ENCODE measurements at regions not wholly inside any gene's neighbourhood (a gene's known extent, or its start where the extent isn't known, plus 50 kb on each side); places are given as distances from the start of the nearest gene placed in this dataset.
"Not testable (repeated sequence)": the region's sequence is repeated elsewhere in the genome, so short reads cannot be mapped to it uniquely, and the experiment has no call there.

DNA sequence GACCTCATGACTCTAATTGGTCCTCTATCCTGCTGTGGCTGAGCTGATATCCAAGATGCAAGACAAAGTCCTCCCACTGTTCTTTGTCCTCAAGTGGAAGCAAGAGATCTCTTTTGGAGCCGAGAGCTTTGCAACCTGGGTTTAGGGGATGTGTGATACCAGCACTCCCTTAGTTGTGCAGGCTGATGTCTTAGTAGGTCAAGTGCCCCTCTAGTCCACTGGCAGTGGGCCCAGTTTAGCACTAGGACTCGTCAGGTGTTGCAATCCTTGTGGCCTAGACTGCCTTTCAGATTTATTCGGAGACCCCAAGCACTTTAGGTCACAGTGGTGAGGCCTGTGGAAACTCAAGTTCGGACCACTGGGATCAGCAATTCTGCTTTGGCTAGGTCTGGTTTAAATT lies 64.0 kb downstream of the GPRASP3 start:
- DNase-seq, result no peak

DNA sequence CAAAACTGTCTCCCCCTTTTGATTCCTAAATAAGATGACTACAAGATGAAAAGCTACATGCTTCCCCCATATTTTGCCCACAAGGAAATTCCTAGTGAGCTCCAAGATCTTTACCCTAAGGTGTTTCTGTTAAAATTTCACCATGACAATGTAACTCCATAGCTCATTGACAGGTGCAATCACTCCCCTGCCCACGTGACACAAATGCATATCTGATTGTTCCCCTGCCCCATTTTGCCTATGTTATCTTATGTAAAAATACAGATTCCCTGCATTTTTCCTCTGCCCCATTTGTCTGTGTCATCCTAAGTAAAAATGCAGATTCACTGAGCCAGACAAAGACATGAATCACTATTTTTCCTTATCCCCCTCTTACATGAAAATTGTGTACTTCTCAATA lies 66.7 kb downstream of the GPRASP3 start:
- no peak for DNase-seq

DNA sequence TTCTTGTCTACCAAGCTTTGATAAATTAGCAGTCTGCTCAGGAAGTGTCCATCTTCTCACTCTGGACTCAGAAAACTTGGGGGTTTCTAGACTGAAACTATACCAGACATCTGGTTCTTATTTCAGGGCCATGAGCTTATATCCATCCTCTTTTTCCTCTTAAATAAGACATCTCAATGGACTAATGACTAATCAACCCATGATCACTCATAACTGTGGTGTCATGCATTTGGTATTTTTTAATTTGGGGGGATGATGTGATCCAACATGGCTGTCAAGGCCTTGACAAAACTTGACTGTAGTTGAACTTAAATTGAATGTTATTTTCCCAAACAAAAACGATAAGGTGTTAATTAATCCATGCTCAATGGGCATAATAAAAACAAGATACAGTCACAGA lies 87.8 kb downstream of the GPRASP3 start:
- no peak for DNase-seq

- DNase-seq, result not testable (repeated sequence)
These were observed 97.7 kb downstream of the GPRASP3 start for GRCh38 chrX:102818269-102818668.

DNA sequence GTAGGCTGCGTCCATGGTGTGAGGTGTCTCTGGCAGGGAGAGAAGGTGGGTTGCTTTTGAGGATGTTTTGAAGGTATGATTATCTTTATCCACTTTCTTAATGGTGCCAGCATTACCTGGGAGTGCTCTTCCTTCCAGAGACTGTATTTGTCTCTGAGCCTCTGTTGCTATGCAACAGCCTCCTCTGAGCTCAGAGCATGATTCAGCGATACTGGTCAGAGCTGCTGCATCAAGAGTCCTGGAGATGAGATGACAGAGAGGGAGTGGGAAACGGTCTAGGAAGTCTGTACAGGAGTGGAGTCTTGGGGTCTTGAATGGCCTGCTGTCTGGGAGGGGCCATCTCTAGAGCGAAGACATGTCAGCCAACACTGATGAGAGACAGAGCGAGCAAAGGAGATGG lies 104.4 kb upstream of the RAB40AL start:
- DNase-seq, result no peak

- DNase-seq, result no peak
These were observed 103.9 kb upstream of the RAB40AL start for GRCh38 chrX:102833136-102833535.

- DNase-seq, result no peak
These were observed 101.4 kb upstream of the RAB40AL start for GRCh38 chrX:102835504-102836146.

DNA sequence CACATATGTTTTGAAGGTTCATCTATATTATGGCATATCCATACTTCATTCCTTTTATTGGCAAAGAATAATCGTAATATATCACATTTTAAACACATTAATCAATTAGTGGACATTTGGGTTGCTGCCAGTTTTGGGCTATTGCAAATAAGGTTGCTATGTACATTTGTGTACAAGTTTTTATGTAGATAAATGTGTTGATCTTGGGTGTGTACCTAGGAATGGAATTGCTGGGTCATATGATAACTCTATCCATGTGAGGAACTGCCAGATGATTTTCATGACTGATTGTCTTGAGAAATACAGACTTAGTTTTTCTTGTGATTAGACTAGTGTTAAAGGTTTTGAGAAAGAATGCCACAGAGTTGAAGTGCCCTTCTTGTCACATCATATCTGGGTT lies 99.2 kb upstream of the RAB40AL start:
- DNase-seq, result no peak

- no peak for DNase-seq
These were observed 96.0 kb upstream of the RAB40AL start for GRCh38 chrX:102840871-102841705.

GRCh38 chrX:102841706-102842003 lies 95.4 kb upstream of the RAB40AL start:
- no peak for DNase-seq

DNA sequence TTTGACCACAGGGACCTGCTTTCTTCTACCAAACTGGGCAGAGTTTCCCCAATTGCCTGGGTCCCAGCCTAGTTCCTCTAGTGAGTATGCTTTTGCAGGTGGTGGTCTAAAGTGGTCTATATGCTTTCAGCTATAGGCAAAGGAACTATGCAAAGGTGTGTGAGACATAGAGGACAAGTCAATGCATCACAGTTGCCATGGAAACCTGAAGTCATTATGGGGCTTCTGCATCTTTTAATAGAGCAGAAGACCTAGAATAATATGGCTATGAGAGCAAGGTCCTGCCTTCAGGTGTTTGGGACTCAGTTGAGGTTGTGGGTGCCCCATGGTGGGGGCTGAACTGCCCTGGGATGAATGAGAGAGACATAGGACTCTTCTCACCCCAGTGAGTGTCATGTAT lies 92.1 kb upstream of the RAB40AL start:
- DNase-seq, result no peak

DNA sequence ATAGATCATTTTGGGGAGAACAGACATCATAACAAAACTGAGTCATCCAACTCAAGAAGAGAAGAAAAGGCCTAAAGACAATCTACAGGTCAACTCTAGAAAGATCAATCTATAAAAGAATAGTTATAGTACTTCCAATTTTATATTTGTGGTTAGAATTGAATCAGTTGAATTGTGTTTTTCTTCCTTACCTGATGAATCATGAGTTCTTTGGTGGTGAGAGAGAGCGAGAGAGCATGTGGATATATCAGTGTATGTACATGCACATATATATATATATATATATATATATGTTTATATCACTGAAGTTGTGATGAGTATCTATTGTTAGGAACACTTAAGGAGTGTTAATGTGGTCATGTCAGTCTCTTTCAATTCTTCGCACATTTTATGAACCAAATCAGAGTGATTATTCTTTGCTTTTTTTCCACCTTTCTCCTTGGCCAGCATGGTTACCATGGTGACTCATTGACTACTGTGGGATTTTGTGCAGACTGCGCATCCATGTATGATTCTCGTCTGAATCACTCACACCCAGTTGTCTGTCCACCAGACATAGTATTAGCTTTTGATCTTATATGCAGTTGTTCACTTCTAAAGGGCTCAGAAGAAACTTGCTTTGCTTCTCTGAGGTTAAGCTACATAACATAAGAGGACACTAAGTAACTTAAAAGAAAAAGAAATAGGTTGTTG lies 90.4 kb upstream of the RAB40AL start:
- DNase-seq, result no peak

DNA sequence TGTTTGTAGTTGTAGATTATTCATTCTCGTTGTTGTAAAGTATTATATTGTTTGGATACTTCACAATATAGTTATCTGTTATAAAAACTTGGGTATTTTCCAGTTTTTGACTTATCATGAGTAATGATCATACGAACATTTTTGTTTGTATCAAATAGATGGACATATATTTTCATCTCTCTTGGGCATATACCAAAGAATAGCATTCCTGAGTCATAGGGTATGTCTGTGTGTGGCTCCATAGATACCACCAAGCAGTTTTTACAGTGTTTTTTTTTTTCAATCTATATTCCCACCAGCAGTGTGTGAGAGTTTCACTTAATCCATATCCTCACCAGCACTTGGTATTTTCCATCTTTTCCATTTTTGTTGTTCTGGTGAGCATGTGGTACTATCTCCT lies 89.7 kb upstream of the RAB40AL start:
- no peak for DNase-seq

- DNase-seq, result no peak
These were observed 87.7 kb upstream of the RAB40AL start for GRCh38 chrX:102849396-102849795.

- not testable (repeated sequence) for DNase-seq
These were observed 78.1 kb upstream of the RAB40AL start for GRCh38 chrX:102858826-102859549.

DNA sequence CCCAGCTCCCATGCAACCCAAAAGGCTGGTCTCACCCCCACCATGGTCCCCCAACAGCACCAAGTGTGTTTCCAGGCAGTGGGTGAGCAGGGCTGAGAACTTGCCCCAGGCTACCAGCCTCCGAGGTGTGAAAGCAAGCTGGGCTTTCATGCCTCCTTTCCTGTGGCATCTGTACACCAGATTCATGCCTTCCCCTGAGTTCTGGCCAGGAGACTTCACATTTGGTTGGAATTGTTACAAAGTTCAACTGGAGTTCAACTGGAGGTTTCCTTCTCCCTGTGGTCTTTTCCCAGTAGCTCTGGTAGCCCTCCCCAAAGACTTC lies 77.6 kb upstream of the RAB40AL start:
- no peak for DNase-seq

GRCh38 chrX:102860235-102860634 lies 76.8 kb upstream of the RAB40AL start:
- DNase-seq, result no peak

- DNase-seq, result peak; percentile 85
These were observed 73.3 kb upstream of the RAB40AL start for GRCh38 chrX:102863735-102864134.

- DNase-seq, result no peak
These were observed 70.0 kb upstream of the RAB40AL start for GRCh38 chrX:102866981-102867656.

GRCh38 chrX:102883491-102883890 lies 53.6 kb upstream of the RAB40AL start:
- DNase-seq, result no peak
